Hematopoietic multipotent progenitor cell treated with erythropoietin and hydrocortisone succinate and interleukin-3 and kit ligand, for 17 days (in vitro differentiated cells): ENCODE measurements at regions not wholly inside any gene's neighbourhood (a gene's known extent, or its start where the extent isn't known, plus 50 kb on each side); places are given as distances from the start of the nearest gene placed in this dataset.

ENCODE experiments used
- DNase-seq: peaks from one replicate; pipeline ENCODE4 v3.0.0-alpha.2; 2015; ENCODE audit warnings: low spot score

- no peak for DNase-seq
Measured at GRCh38 chr1:181327796-181328195, 155.5 kb upstream of the CACNA1E start.

GRCh38 chr1:181334724-181335123 lies 148.6 kb upstream of the CACNA1E start:
- no peak for DNase-seq

GRCh38 chr1:181335631-181336030 lies 147.7 kb upstream of the CACNA1E start:
- DNase-seq: no peak

GRCh38 chr1:181341026-181341632 lies 142.2 kb upstream of the CACNA1E start:
- no peak for DNase-seq

GRCh38 chr1:181344091-181344490 lies 139.2 kb upstream of the CACNA1E start:
- DNase-seq: no peak

- DNase-seq: no peak
Measured at GRCh38 chr1:181345146-181345545, 138.2 kb upstream of the CACNA1E start.

GRCh38 chr1:181347495-181348390 lies 135.6 kb upstream of the CACNA1E start:
- DNase-seq: no peak

- DNase-seq: no peak
Measured at GRCh38 chr1:181349512-181349911, 133.8 kb upstream of the CACNA1E start.

GRCh38 chr1:181350131-181350530 lies 133.2 kb upstream of the CACNA1E start:
- DNase-seq: no peak

GRCh38 chr1:181351740-181352139 lies 131.6 kb upstream of the CACNA1E start:
- DNase-seq: no peak

GRCh38 chr1:181352695-181353094 lies 130.6 kb upstream of the CACNA1E start:
- no peak for DNase-seq

GRCh38 chr1:181353526-181353925 lies 129.8 kb upstream of the CACNA1E start:
- no peak for DNase-seq

GRCh38 chr1:181354865-181355264 lies 128.5 kb upstream of the CACNA1E start:
- no peak for DNase-seq

- no peak for DNase-seq
Measured at GRCh38 chr1:181356505-181357340, 126.6 kb upstream of the CACNA1E start.

- DNase-seq: no peak
Measured at GRCh38 chr1:181359012-181359411, 124.3 kb upstream of the CACNA1E start.

- DNase-seq: no peak
Measured at GRCh38 chr1:181364801-181365200, 118.5 kb upstream of the CACNA1E start.

GRCh38 chr1:181366910-181367309 lies 116.4 kb upstream of the CACNA1E start:
- DNase-seq: no peak

GRCh38 chr1:181369416-181369815 lies 113.9 kb upstream of the CACNA1E start:
- no peak for DNase-seq

GRCh38 chr1:181383695-181384094 lies 99.6 kb upstream of the CACNA1E start:
- DNase-seq: no peak

GRCh38 chr1:181386340-181386739 lies 97.0 kb upstream of the CACNA1E start:
- DNase-seq: no peak

- no peak for DNase-seq
Measured at GRCh38 chr1:181386951-181387350, 96.4 kb upstream of the CACNA1E start.

- DNase-seq: no peak
Measured at GRCh38 chr1:181387702-181388101, 95.6 kb upstream of the CACNA1E start.
